Liver (tissue), 8 donors: ENCODE measurements at regions not wholly inside any gene's neighbourhood (a gene's known extent, or its start where the extent isn't known, plus 50 kb on each side); places are given as distances from the start of the nearest gene placed in this dataset.

Source experiments
- DNase-seq: peaks from one replicate; pipeline ENCODE4 v3.0.0-alpha.2; 2017; ENCODE audit warnings: low spot score
- H3K27ac ChIP-seq, 2 donors: one replicate each; pipeline ENCODE4 v1.7.0; 2013; ENCODE audit warnings: inconsistent platforms in 2 of 2, low read length in 2 of 2, control low read depth in 1 of 2, low read depth in 1 of 2, mild to moderate bottlenecking in 1 of 2
- H3K27me3 ChIP-seq, 4 donors: one replicate each; pipeline versions ENCODE4 v1.6.1 to v1.7.0; 2013; ENCODE audit warnings: low read length in 3 of 4, inconsistent platforms in 1 of 4, mild to moderate bottlenecking in 1 of 4, moderate library complexity in 1 of 4; ENCODE audit not compliant: control insufficient read depth in 4 of 4, insufficient read depth in 4 of 4
- H3K36me3 ChIP-seq, 4 donors: one replicate each; pipeline versions ENCODE4 v1.6.1 to v1.7.0; 2013; ENCODE audit warnings: low read length in 3 of 4, mild to moderate bottlenecking in 3 of 4, low read depth in 1 of 4, moderate library complexity in 1 of 4; ENCODE audit not compliant: control insufficient read depth in 4 of 4, insufficient read depth in 3 of 4
- H3K4me1 ChIP-seq, 4 donors: one replicate each; pipeline versions ENCODE4 v1.6.1 to v1.7.0; 2013; ENCODE audit warnings: low read length in 3 of 4, mild to moderate bottlenecking in 3 of 4, moderate library complexity in 1 of 4; ENCODE audit not compliant: control insufficient read depth in 4 of 4, insufficient read depth in 4 of 4
- H3K4me3 ChIP-seq, 3 donors: one replicate each; pipeline versions ENCODE4 v1.6.1 to v1.7.0; 2013; ENCODE audit warnings: low read length in 3 of 3, control low read depth in 1 of 3, low read depth in 1 of 3, mild to moderate bottlenecking in 1 of 3
- H3K9ac ChIP-seq, 2 donors: one replicate each; pipeline ENCODE4 v1.7.0; 2013; ENCODE audit warnings: low read length in 2 of 2, mild to moderate bottlenecking in 2 of 2, moderate library complexity in 2 of 2, control low read depth in 1 of 2, low read depth in 1 of 2
- H3K9me3 ChIP-seq, 4 donors: one replicate each; pipeline versions ENCODE4 v1.6.1 to v1.7.0; 2013; ENCODE audit warnings: low read length in 3 of 4; ENCODE audit not compliant: control insufficient read depth in 4 of 4
- CTCF ChIP-seq: fragments of 150-350 bp; IDR thresholded peaks from 2 replicates; pipeline ENCODE4 v1.5.1; 2017; ENCODE audit warnings: improper control_type of control experiment, low read depth, low read length; ENCODE audit not compliant: missing input control
- EGR1 ChIP-seq, 2 donors: IDR thresholded peaks; 2 replicates each; pipeline ENCODE4 v1.6.1; 2016 to 2018; ENCODE audit warnings: antibody characterized with exemption in 2 of 2, low read depth in 2 of 2
- FOXA1 ChIP-seq: IDR thresholded peaks from 2 replicates; pipeline ENCODE4 v1.6.1; 2016; ENCODE audit warnings: antibody characterized with exemption
- FOXA2 ChIP-seq: IDR thresholded peaks from 2 replicates; pipeline ENCODE4 v1.6.1; 2016; ENCODE audit warnings: antibody characterized with exemption
- GABPA ChIP-seq, 2 donors: IDR thresholded peaks in 1 of 2; conservative IDR thresholded peaks in 1 of 2; 2 replicates each; pipeline ENCODE4 v1.6.1; 2016; ENCODE audit warnings: antibody characterized with exemption in 2 of 2, mild to moderate bottlenecking in 1 of 2, moderate library complexity in 1 of 2
- HNF4A ChIP-seq, 2 donors: conservative IDR thresholded peaks; 2 replicates each; pipeline ENCODE4 v1.6.1; 2016; ENCODE audit warnings: antibody characterized with exemption in 2 of 2, mild to moderate bottlenecking in 2 of 2
- HNF4G ChIP-seq: IDR thresholded peaks from 2 replicates; pipeline ENCODE4 v1.6.1; 2016; ENCODE audit warnings: antibody characterized with exemption
- JUND ChIP-seq, 2 donors: IDR thresholded peaks; 2 replicates each; pipeline ENCODE4 v1.6.1; 2016; ENCODE audit warnings: antibody characterized with exemption in 2 of 2
- NR2F2 ChIP-seq: IDR thresholded peaks from 2 replicates; pipeline ENCODE4 v1.6.1; 2016; ENCODE audit warnings: antibody characterized with exemption
- RAD21 ChIP-seq, 2 donors: IDR thresholded peaks; 2 replicates each; pipeline ENCODE4 v1.6.1; 2016; ENCODE audit warnings: antibody characterized with exemption in 2 of 2, mild to moderate bottlenecking in 2 of 2
- REST ChIP-seq: IDR thresholded peaks from 2 replicates; pipeline ENCODE4 v1.6.1; 2016; ENCODE audit warnings: antibody characterized with exemption, mild to moderate bottlenecking
- RXRA ChIP-seq, 2 donors: IDR thresholded peaks; 2 replicates each; pipeline ENCODE4 v1.6.1; 2017 to 2018; ENCODE audit warnings: antibody characterized with exemption in 2 of 2, mild to moderate bottlenecking in 1 of 2
- SP1 ChIP-seq: IDR thresholded peaks from 2 replicates; pipeline ENCODE4 v1.6.1; 2018; ENCODE audit warnings: antibody characterized with exemption, mild to moderate bottlenecking
- TAF1 ChIP-seq: conservative IDR thresholded peaks from 2 replicates; pipeline ENCODE4 v1.6.1; 2016; ENCODE audit warnings: antibody characterized with exemption, mild to moderate bottlenecking
- YY1 ChIP-seq: IDR thresholded peaks from 2 replicates; pipeline ENCODE4 v1.6.1; 2016; ENCODE audit warnings: antibody characterized with exemption, mild to moderate bottlenecking
- WGBS: extraction: QIAGEN DNeasy Blood & Tissue Kit; methylation state at CpG from one replicate; pipeline ENCODE4 v1.1.7; 2013; 5-methylcytosine and 5-hydroxymethylcytosine counted together
- TF ChIP-seq, protein P1 (sequence below): IDR thresholded peaks from 2 replicates; pipeline ENCODE4 v1.6.1; 2016; ENCODE audit warnings: antibody characterized with exemption
- TF ChIP-seq, protein P2 (sequence below): IDR thresholded peaks from 2 replicates; pipeline ENCODE4 v1.6.1; 2016; ENCODE audit warnings: antibody characterized with exemption
- TF ChIP-seq, protein P3 (sequence below): IDR thresholded peaks from 2 replicates; pipeline ENCODE4 v1.6.1; 2016; ENCODE audit warnings: antibody characterized with exemption
- donor health status: healthy.
- donor health status: healthy.
- donor health status: healthy.
- donor health status: healthy.
- donor health status: healthy.

- no peak for DNase-seq
- Histone ChIP-seq H3K9me3 (no peaks in the 10 kb centered on the region), H3K4me1 (no peaks in the 10 kb centered on the region), H3K36me3 (no peaks in the 10 kb centered on the region), H3K27me3 (no peaks in the 10 kb centered on the region), H3K9ac (no peak overlapping the region), H3K4me3 (no peak overlapping the region), H3K27ac (no peak overlapping the region)
- 78% methylated on average over 3 of the region's 3 CpGs for WGBS
- TF ChIP-seq FOXA2, result no peak
- TF ChIP-seq RXRA (IDR thresholded peaks at IDR 0.05), result no peak
- TF ChIP-seq NR2F2, result no peak
- no peak for TF ChIP-seq YY1
- TF ChIP-seq EGR1 (IDR thresholded peaks at IDR 0.05; ENCODE audit: low read depth in 2 of 2), result no peak
- TF ChIP-seq GABPA (IDR thresholded peaks at IDR 0.05 in 1 of 2, conservative IDR thresholded peaks at IDR 0.05 in 1 of 2), result no peak
- no peak for TF ChIP-seq HNF4A (conservative IDR thresholded peaks at IDR 0.05)
These were observed 274.8 kb upstream of the UGT8 start for GRCh38 chr4:114323841-114324240.

GRCh38 chr4:114326358-114326757 lies 272.2 kb upstream of the UGT8 start:
- Histone ChIP-seq H3K27me3 (no peaks in the 10 kb centered on the region), H3K27ac (no peak overlapping the region), H3K9ac (no peak overlapping the region), H3K4me1 (no peaks in the 10 kb centered on the region), H3K36me3 (no peaks in the 10 kb centered on the region), H3K9me3 (no peaks in the 10 kb centered on the region), H3K4me3 (no peak overlapping the region)
- TF ChIP-seq HNF4G, result no peak
- TF ChIP-seq CTCF, result no peak
- no peak for TF ChIP-seq RXRA (IDR thresholded peaks at IDR 0.05)
- TF ChIP-seq, protein P1, sequence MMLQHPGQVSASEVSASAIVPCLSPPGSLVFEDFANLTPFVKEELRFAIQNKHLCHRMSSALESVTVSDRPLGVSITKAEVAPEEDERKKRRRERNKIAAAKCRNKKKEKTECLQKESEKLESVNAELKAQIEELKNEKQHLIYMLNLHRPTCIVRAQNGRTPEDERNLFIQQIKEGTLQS, result no peak
- TF ChIP-seq FOXA2, result no peak
- no peak for TF ChIP-seq FOXA1
- no peak for TF ChIP-seq TAF1
- TF ChIP-seq, protein P2, sequence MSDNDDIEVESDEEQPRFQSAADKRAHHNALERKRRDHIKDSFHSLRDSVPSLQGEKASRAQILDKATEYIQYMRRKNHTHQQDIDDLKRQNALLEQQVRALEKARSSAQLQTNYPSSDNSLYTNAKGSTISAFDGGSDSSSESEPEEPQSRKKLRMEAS, result no peak
- no peak for TF ChIP-seq NR2F2
- no peak for TF ChIP-seq YY1
- TF ChIP-seq GABPA (IDR thresholded peaks at IDR 0.05 in 1 of 2, conservative IDR thresholded peaks at IDR 0.05 in 1 of 2), result no peak
- no peak for TF ChIP-seq RAD21 (IDR thresholded peaks at IDR 0.05)
- no peak for TF ChIP-seq HNF4A (conservative IDR thresholded peaks at IDR 0.05)
- TF ChIP-seq SP1, result no peak
- no peak for TF ChIP-seq REST
- TF ChIP-seq JUND (IDR thresholded peaks at IDR 0.05), result no peak
- TF ChIP-seq, protein P3, sequence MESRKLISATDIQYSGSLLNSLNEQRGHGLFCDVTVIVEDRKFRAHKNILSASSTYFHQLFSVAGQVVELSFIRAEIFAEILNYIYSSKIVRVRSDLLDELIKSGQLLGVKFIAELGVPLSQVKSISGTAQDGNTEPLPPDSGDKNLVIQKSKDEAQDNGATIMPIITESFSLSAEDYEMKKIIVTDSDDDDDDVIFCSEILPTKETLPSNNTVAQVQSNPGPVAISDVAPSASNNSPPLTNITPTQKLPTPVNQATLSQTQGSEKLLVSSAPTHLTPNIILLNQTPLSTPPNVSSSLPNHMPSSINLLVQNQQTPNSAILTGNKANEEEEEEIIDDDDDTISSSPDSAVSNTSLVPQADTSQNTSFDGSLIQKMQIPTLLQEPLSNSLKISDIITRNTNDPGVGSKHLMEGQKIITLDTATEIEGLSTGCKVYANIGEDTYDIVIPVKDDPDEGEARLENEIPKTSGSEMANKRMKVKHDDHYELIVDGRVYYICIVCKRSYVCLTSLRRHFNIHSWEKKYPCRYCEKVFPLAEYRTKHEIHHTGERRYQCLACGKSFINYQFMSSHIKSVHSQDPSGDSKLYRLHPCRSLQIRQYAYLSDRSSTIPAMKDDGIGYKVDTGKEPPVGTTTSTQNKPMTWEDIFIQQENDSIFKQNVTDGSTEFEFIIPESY, result no peak
- DNase-seq, result no peak
- 47% methylated on average over 1 of the region's 1 CpG for WGBS
